Mesenchymal stem cell (in vitro differentiated cells and primary cell): ENCODE measurements at regions not wholly inside any gene's neighbourhood (a gene's known extent, or its start where the extent isn't known, plus 50 kb on each side); places are given as distances from the start of the nearest gene placed in this dataset.

Source experiments
- DNase-seq: peaks from one replicate; pipeline ENCODE4 v3.0.0-alpha.2; 2013
- H2AFZ ChIP-seq: one replicate; pipeline ENCODE4 v1.6.1; 2013; ENCODE audit warnings: low read depth, mild to moderate bottlenecking, control low read depth, inconsistent platforms, low read length, moderate library complexity
- H2AK5ac ChIP-seq: 2 replicates; pipeline ENCODE4 v1.6.1; 2013; ENCODE audit warnings: low read length, moderate library complexity, mild to moderate bottlenecking, inconsistent platforms; ENCODE audit not compliant: severe bottlenecking
- H2BK120ac ChIP-seq: one replicate; pipeline ENCODE4 v1.6.1; 2013; ENCODE audit warnings: low read depth, mild to moderate bottlenecking, inconsistent platforms, low read length, moderate library complexity
- H2BK12ac ChIP-seq, 2 experiments: one replicate each; pipeline ENCODE4 v1.6.1; 2013; ENCODE audit warnings: inconsistent platforms in 2 of 2, low read length in 2 of 2, mild to moderate bottlenecking in 2 of 2, moderate library complexity in 2 of 2, control low read depth in 1 of 2
- H2BK15ac ChIP-seq: one replicate; pipeline ENCODE4 v1.6.1; 2013; ENCODE audit warnings: mild to moderate bottlenecking, low read depth, inconsistent platforms; ENCODE audit not compliant: poor library complexity, severe bottlenecking
- H2BK5ac ChIP-seq: 2 replicates; pipeline ENCODE4 v1.6.1; 2013; ENCODE audit warnings: low read depth, mild to moderate bottlenecking, low read length, control low read depth, inconsistent platforms; ENCODE audit not compliant: poor library complexity, severe bottlenecking
- H3K14ac ChIP-seq, 2 experiments: one replicate each; pipeline ENCODE4 v1.6.1; 2013; ENCODE audit warnings: inconsistent platforms in 2 of 2, low read length in 2 of 2, control low read depth in 1 of 2, mild to moderate bottlenecking in 1 of 2, moderate library complexity in 1 of 2
- H3K18ac ChIP-seq, 2 experiments: one replicate each; pipeline ENCODE4 v1.6.1; 2013; ENCODE audit warnings: inconsistent platforms in 2 of 2, low read length in 2 of 2, control low read depth in 1 of 2, low read depth in 1 of 2, mild to moderate bottlenecking in 1 of 2
- H3K23ac ChIP-seq, 2 experiments: one replicate each; pipeline ENCODE4 v1.6.1; 2013; ENCODE audit warnings: inconsistent platforms in 2 of 2, low read length in 2 of 2, mild to moderate bottlenecking in 2 of 2, moderate library complexity in 2 of 2, control low read depth in 1 of 2
- H3K27ac ChIP-seq: 2 replicates; pipeline ENCODE4 v1.5.1; 2013; ENCODE audit warnings: mild to moderate bottlenecking, moderate library complexity, low read length, control low read depth, inconsistent platforms; ENCODE audit not compliant: poor library complexity, severe bottlenecking
- H3K27me3 ChIP-seq, 2 experiments: 2 replicates each; pipeline versions ENCODE4 v1.6.1 to v1.7.0; 2013; ENCODE audit warnings: low read length in 2 of 2, mild to moderate bottlenecking in 2 of 2, moderate library complexity in 2 of 2, control low read depth in 1 of 2, inconsistent platforms in 1 of 2; ENCODE audit not compliant: control insufficient read depth in 1 of 2, insufficient read depth in 1 of 2
- H3K36me3 ChIP-seq, 2 experiments: 2 replicates each; pipeline versions ENCODE4 v1.6.1 to v1.7.0; 2013; ENCODE audit warnings: low read length in 2 of 2, control low read depth in 1 of 2, inconsistent platforms in 1 of 2, low read depth in 1 of 2, mild to moderate bottlenecking in 1 of 2; ENCODE audit not compliant: insufficient read depth in 2 of 2, control insufficient read depth in 1 of 2
- H3K4ac ChIP-seq, 2 experiments: one replicate each; pipeline ENCODE4 v1.6.1; 2013; ENCODE audit warnings: inconsistent platforms in 2 of 2, low read length in 2 of 2, mild to moderate bottlenecking in 2 of 2, moderate library complexity in 2 of 2, control low read depth in 1 of 2, low read depth in 1 of 2
- H3K4me1 ChIP-seq: 2 replicates; pipeline ENCODE4 v1.6.1; 2013; ENCODE audit warnings: low read depth, low read length, control low read depth; ENCODE audit not compliant: control insufficient read depth, insufficient read depth
- H3K4me2 ChIP-seq: 2 replicates; pipeline ENCODE4 v1.6.1; 2013; ENCODE audit warnings: low read length, mild to moderate bottlenecking, inconsistent platforms; ENCODE audit not compliant: poor library complexity, severe bottlenecking
- H3K4me3 ChIP-seq, 2 experiments: 2 replicates each; pipeline versions ENCODE4 v1.5.1 to v1.7.0; 2013; ENCODE audit warnings: low read length in 2 of 2, mild to moderate bottlenecking in 2 of 2, control low read depth in 1 of 2, low read depth in 1 of 2; ENCODE audit not compliant: insufficient read depth in 1 of 2
- H3K79me1 ChIP-seq: replicated peaks from 2 replicates; pipeline ENCODE4 v1.6.1; 2013; ENCODE audit warnings: mild to moderate bottlenecking, control low read depth, low read length, inconsistent platforms; ENCODE audit not compliant: poor library complexity, severe bottlenecking
- H3K9ac ChIP-seq: 2 replicates; pipeline ENCODE4 v1.7.0; 2013; ENCODE audit warnings: mild to moderate bottlenecking, low read length, moderate library complexity
- H3K9me3 ChIP-seq: 2 replicates; pipeline ENCODE4 v1.7.0; 2013; ENCODE audit warnings: mild to moderate bottlenecking, low read length; ENCODE audit not compliant: control insufficient read depth
- H4K8ac ChIP-seq: one replicate; pipeline ENCODE4 v1.6.1; 2013; ENCODE audit warnings: inconsistent platforms, mild to moderate bottlenecking, low read length, moderate library complexity
- H4K91ac ChIP-seq: one replicate; pipeline ENCODE4 v1.6.1; 2013; ENCODE audit warnings: mild to moderate bottlenecking, low read length, inconsistent platforms
- WGBS: methylation state at CpG from one replicate; pipeline ENCODE4 v1.1.7; 2013; ENCODE audit warnings: mixed read lengths; 5-methylcytosine and 5-hydroxymethylcytosine counted together

DNA sequence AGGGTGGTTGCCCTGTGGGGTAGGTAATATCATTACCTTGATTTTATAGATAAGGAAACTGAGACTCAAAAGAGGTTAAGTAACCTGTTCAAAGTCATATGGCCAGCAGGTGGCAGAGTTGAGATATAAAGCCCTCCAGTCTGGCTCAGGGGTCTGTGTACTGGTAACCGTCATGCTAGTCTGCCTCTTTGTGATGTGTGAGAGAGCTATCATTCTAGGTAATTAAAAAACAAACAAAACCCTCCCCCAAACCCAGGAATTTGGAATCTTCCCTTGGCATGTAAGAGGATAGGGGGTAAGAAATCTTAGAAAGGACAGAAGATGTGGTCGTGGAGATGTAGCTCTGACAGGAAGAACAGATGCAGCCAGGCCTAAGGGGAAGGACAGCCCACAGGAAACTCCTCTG, 206.0 kb downstream of the CDC5L start:
- H3K23ac ChIP-seq, result no peak overlapping the region
- H4K91ac ChIP-seq, result no peak overlapping the region
- H3K9me3 ChIP-seq, result peaks cover 5% of the 10 kb centered on the region
- no peak overlapping the region for H3K27ac ChIP-seq
- H2BK5ac ChIP-seq, result no peak overlapping the region
- H3K9ac ChIP-seq, result no peak overlapping the region
- peak; percentile 72 for DNase-seq
- H3K4me2 ChIP-seq, result no peak overlapping the region
- H3K4me3 ChIP-seq, result no peak overlapping the region
- no peak overlapping the region for H2AFZ ChIP-seq
- H3K4ac ChIP-seq, result no peak overlapping the region
- H2BK120ac ChIP-seq, result no peak overlapping the region
- H3K36me3 ChIP-seq, result no peaks in the 10 kb centered on the region
- H2BK12ac ChIP-seq, result no peak overlapping the region
- no peak overlapping the region for H2AK5ac ChIP-seq
- H3K4me1 ChIP-seq, result peaks cover 8% of the 10 kb centered on the region
- no peak overlapping the region for H3K14ac ChIP-seq
- no peak overlapping the region for H4K8ac ChIP-seq
- H3K79me1 ChIP-seq, result no peaks in the 10 kb centered on the region
- H2BK15ac ChIP-seq, result no peak overlapping the region
- 0% methylated on average over 1 of the region's 2 CpGs for WGBS
- H3K27me3 ChIP-seq, result peaks cover 0 to 22% of the 10 kb centered on the region in 2 experiments
- no peak overlapping the region for H3K18ac ChIP-seq

DNA sequence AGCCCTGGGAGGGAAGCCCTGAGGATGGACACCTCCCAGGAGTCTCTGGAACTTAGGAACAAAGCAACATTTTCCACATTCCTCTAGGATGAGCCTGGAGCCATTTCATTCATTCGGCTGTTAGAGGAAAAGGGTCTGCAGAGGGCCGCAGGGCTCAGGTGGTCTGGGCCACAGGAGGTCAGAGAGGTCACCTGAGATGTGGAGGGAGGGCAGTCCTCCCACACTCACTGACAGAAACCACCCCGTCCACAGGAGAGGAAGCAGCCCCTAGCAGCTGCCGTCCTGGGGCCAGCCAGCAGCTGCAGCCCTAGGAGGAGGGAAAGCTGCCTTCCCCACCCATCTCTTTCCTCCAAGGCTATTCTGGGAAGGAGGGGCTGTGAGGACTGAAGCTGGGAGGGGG, 207.0 kb downstream of the CDC5L start:
- Histone ChIP-seq H3K9ac (no peak overlapping the region), H2BK5ac (no peak overlapping the region), H3K23ac (no peak overlapping the region), H3K36me3 (no peaks in the 10 kb centered on the region), H3K27ac (no peak overlapping the region), H4K8ac (no peak overlapping the region), H3K9me3 (peaks cover 5% of the 10 kb centered on the region), H2AK5ac (no peak overlapping the region), H3K4me1 (peaks cover 9% of the 10 kb centered on the region), H4K91ac (no peak overlapping the region), H3K4ac (no peak overlapping the region), H3K79me1 (no peaks in the 10 kb centered on the region), H2BK15ac (no peak overlapping the region), H3K14ac (no peak overlapping the region), H3K18ac (no peak overlapping the region), H3K4me3 (no peak overlapping the region), H2BK120ac (no peak overlapping the region), H2BK12ac (no peak overlapping the region), H3K4me2 (no peak overlapping the region), H2AFZ (no peak overlapping the region), H3K27me3 (peaks cover 0 to 22% of the 10 kb centered on the region in 2 experiments)
- WGBS, result no CpG with 5 or more reads among the region's 4 CpGs
- DNase-seq, result no peak

DNA sequence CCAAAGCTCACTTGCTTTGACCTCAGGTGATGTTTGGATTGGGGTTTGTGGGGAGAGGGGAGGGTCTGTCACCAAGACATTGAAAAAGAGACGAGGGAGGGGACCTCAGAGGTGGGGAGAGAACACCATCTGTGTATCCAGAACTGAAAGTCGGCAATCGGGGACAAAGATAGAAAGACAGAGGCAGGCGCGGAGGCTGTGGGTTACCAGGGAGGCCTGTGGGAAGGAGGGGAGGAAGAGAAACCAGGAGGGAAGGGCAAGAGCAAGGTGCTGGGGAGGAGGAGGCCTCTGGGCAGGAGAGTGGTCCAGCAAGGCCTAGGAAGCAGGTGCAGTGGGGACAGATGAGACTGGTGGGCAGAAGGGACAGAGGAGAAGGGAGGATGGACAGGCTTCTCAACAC, 211.2 kb downstream of the CDC5L start:
- Histone ChIP-seq H2AK5ac (no peak overlapping the region), H3K9me3 (peaks cover 5% of the 10 kb centered on the region), H2BK5ac (no peak overlapping the region), H3K23ac (no peak overlapping the region), H3K4me1 (peaks cover 9% of the 10 kb centered on the region), H3K27me3 (peaks cover 0 to 29% of the 10 kb centered on the region in 2 experiments), H4K8ac (no peak overlapping the region), H2BK15ac (no peak overlapping the region), H3K27ac (no peak overlapping the region), H2BK120ac (no peak overlapping the region), H3K4ac (no peak overlapping the region), H3K4me2 (no peak overlapping the region), H2BK12ac (no peak overlapping the region), H2AFZ (no peak overlapping the region), H4K91ac (no peak overlapping the region), H3K9ac (no peak overlapping the region), H3K14ac (no peak overlapping the region), H3K18ac (no peak overlapping the region), H3K79me1 (no peaks in the 10 kb centered on the region), H3K36me3 (no peaks in the 10 kb centered on the region), H3K4me3 (peak overlapping the region in 1 of 2 experiments; percentile 22)
- 63% methylated on average over 5 of the region's 5 CpGs for WGBS
- no peak for DNase-seq

DNA sequence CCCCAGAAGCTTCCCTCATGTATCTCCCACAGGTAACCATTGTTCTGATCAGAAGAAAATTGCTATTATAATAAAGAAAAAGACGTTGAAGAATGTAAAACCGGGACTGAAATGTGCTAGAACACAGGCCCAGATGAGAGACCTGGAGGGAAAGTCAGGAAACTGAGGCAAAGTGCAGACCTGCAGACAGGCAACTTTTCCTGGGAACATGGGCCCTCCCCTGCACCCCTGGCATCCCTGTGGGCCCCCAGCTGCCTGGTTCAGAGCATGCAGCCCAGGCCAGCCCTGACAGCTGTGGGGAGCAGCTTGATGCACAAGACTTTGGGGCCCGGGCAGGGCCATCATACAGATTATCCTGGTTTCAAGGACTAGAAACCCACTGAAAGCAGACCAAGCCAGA, 212.2 kb downstream of the CDC5L start:
- H2BK120ac ChIP-seq, result no peak overlapping the region
- H2BK5ac ChIP-seq, result no peak overlapping the region
- no peaks in the 10 kb centered on the region for H3K79me1 ChIP-seq
- H3K4me1 ChIP-seq, result peaks cover 3% of the 10 kb centered on the region
- no peak overlapping the region for H3K23ac ChIP-seq
- no peak for DNase-seq
- H3K14ac ChIP-seq, result no peak overlapping the region
- H3K27ac ChIP-seq, result no peak overlapping the region
- no peak overlapping the region for H3K4me3 ChIP-seq
- peaks cover 0 to 27% of the 10 kb centered on the region in 2 experiments for H3K27me3 ChIP-seq
- no peak overlapping the region for H4K8ac ChIP-seq
- H2BK15ac ChIP-seq, result no peak overlapping the region
- no peak overlapping the region for H3K18ac ChIP-seq
- H2AK5ac ChIP-seq, result no peak overlapping the region
- peaks cover 5% of the 10 kb centered on the region for H3K9me3 ChIP-seq
- no peak overlapping the region for H2AFZ ChIP-seq
- H3K4me2 ChIP-seq, result no peak overlapping the region
- H3K9ac ChIP-seq, result no peak overlapping the region
- H3K36me3 ChIP-seq, result no peaks in the 10 kb centered on the region
- H2BK12ac ChIP-seq, result no peak overlapping the region
- 73% methylated on average over 3 of the region's 3 CpGs for WGBS
- H4K91ac ChIP-seq, result no peak overlapping the region
- no peak overlapping the region for H3K4ac ChIP-seq
